IPS DF 6.9 (cell line): ENCODE measurements at regions not wholly inside any gene's neighbourhood (a gene's known extent, or its start where the extent isn't known, plus 50 kb on each side); places are given as distances from the start of the nearest gene placed in this dataset.

Experiments
- DNase-seq: peaks from one replicate; pipeline ENCODE4 v3.0.0-alpha.2; 2013; ENCODE audit warnings: low read depth, low spot score
- H3K27ac ChIP-seq: one replicate; pipeline ENCODE4 v1.5.1; 2013; ENCODE audit warnings: low read length, control low read depth
- H3K27me3 ChIP-seq: 2 replicates; pipeline ENCODE4 v1.6.1; 2013; ENCODE audit warnings: mild to moderate bottlenecking, low read length; ENCODE audit not compliant: control insufficient read depth, insufficient read depth
- H3K36me3 ChIP-seq: 2 replicates; pipeline ENCODE4 v1.6.1; 2013; ENCODE audit warnings: low read length; ENCODE audit not compliant: control insufficient read depth, insufficient read depth
- H3K4me1 ChIP-seq: 2 replicates; pipeline ENCODE4 v1.6.1; 2013; ENCODE audit warnings: low read length; ENCODE audit not compliant: control insufficient read depth, insufficient read depth
- H3K4me3 ChIP-seq: 2 replicates; pipeline ENCODE4 v1.5.1; 2013; ENCODE audit warnings: mild to moderate bottlenecking, low read length
- H3K9me3 ChIP-seq: 2 replicates; pipeline ENCODE4 v1.6.1; 2013; ENCODE audit warnings: low read length, inconsistent platforms; ENCODE audit not compliant: control insufficient read depth, insufficient read depth
- WGBS: extraction: QIAGEN DNeasy Blood & Tissue Kit; methylation state at CpG from one replicate; pipeline ENCODE4 v1.1.7; 2013; ENCODE audit warnings: mixed read lengths, missing lambda C conversion rate; ENCODE audit not compliant: insufficient read length, insufficient coverage; 5-methylcytosine and 5-hydroxymethylcytosine counted together

DNA sequence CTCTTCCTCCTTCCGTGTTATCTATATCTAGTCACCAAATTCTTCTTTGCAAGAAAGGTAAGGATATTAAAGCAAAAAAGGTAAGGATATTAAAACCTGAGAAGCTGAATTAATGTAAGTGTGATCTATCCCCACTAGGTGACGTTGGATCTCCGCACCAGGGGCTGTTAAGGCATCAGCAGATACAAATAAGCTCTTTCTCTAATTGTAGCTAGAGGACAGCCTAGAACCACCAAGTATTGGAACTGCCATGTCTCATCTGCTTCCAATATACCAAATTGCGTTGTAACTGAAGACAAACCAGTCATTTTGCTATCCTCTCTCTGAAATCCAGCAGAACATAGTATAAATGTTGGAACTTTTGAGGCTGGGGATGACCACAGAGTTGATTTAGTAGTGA, 471.2 kb upstream of the TGFBR2 start:
- no peaks in the 10 kb centered on the region for H3K9me3 ChIP-seq
- H3K27ac ChIP-seq, result no peak overlapping the region
- no peaks in the 10 kb centered on the region for H3K27me3 ChIP-seq
- H3K36me3 ChIP-seq, result no peaks in the 10 kb centered on the region
- no CpG with 5 or more reads among the region's 4 CpGs for WGBS
- DNase-seq, result no peak
- no peaks in the 10 kb centered on the region for H3K4me1 ChIP-seq
- H3K4me3 ChIP-seq, result no peak overlapping the region

DNA sequence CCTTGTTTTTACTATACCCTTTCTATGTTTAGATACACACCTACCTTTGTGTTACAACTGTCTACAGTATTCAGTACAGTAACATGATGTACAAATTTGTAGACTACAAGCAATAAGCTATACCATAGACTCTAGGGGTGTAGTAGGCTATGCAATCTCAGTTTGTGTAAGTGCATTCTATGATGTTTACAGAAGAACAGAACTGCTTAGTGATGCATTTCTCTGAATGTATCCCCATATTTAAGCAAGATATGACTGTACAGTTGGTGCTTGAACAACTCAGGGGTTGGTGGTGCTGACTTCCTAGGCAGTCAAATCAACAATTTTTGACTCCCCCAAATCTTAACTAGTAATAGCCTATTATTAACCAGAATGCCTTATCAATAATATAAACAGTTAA, 467.1 kb upstream of the TGFBR2 start:
- Histone ChIP-seq H3K9me3 (no peaks in the 10 kb centered on the region), H3K4me1 (no peaks in the 10 kb centered on the region), H3K4me3 (no peak overlapping the region), H3K27me3 (no peaks in the 10 kb centered on the region), H3K36me3 (no peaks in the 10 kb centered on the region), H3K27ac (no peak overlapping the region)
- no peak for DNase-seq

DNA sequence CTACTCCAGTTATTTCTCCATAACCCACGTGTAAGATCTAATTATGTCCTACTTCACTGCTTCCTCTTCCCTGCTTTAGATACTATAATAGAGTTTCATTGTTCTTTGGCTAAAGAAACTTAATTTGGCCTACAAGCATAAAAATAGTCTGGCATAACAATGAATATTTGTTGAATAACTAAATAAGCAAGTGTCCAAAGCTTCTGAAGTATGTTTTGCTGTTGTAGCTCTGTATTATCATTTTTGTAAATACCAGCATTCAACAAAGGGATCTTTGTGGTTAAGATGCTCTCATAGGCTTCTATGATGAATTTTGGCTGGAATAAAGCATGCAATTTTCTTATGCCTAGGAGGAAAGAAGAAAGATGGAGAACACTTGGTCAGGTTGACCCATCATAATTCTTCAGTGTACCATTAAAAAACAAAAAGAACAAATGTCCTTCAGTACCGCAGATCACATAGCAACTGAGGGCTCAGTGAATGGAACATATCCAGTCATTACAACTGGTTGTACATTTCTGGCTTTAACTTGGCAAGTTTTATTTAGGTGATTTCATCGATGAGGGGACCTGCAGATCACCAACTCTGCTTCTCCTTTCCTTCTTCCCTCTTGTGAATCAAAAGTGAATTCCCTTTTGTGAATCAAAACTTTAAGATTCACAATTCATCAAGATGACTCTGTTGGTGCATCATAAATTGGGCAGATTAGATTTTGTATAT, 465.9 kb upstream of the TGFBR2 start:
- H3K27ac ChIP-seq, result no peak overlapping the region
- H3K27me3 ChIP-seq, result no peaks in the 10 kb centered on the region
- H3K4me1 ChIP-seq, result no peaks in the 10 kb centered on the region
- H3K36me3 ChIP-seq, result no peaks in the 10 kb centered on the region
- no peak overlapping the region for H3K4me3 ChIP-seq
- DNase-seq, result no peak
- WGBS, result no CpG with 5 or more reads among the region's 3 CpGs
- H3K9me3 ChIP-seq, result no peaks in the 10 kb centered on the region

DNA sequence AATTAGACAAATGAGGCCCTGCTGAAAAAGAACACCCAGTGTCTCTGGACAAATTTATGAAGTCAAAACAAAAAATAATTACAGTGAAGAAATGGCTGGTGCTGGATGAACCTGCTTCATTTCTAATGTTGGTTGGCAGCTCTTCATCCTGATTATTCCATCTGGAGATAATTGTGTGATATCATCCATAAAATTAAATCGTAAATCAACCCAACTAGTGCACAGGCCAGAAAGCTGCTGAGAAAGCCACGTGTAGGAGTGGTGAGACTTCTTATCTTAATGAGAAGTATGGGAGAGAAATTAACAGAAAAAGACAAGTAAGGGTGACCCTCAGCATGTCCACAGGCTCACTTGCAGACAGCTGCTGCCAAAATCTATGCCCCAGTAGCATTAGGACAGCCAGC, 465.2 kb upstream of the TGFBR2 start:
- no CpG with 5 or more reads among the region's 2 CpGs for WGBS
- Histone ChIP-seq H3K27me3 (no peaks in the 10 kb centered on the region), H3K36me3 (no peaks in the 10 kb centered on the region), H3K4me1 (no peaks in the 10 kb centered on the region), H3K4me3 (no peak overlapping the region), H3K9me3 (no peaks in the 10 kb centered on the region), H3K27ac (no peak overlapping the region)
- no peak for DNase-seq

DNA sequence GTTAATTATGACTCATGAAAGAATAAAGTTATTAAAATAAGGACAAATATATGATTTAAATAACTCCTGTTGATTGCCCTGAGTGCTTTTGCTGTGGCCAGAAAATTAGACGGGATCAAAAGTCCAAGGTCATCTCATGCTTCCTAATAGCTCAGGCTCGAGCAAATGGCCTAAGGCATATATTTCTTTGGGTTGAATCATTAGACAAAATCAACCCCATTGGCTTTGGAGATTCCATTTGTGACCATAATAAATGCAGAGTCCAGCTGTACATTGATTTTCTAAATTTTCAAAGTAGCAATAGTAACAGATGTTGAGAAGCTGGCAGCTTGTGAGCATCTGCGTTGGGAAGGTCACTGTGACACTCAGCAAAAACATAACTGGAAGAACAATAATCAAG, 464.5 kb upstream of the TGFBR2 start:
- H3K27me3 ChIP-seq, result no peaks in the 10 kb centered on the region
- H3K36me3 ChIP-seq, result no peaks in the 10 kb centered on the region
- no peak overlapping the region for H3K4me3 ChIP-seq
- no CpG with 5 or more reads among the region's 3 CpGs for WGBS
- no peaks in the 10 kb centered on the region for H3K4me1 ChIP-seq
- DNase-seq, result no peak
- no peak overlapping the region for H3K27ac ChIP-seq
- H3K9me3 ChIP-seq, result no peaks in the 10 kb centered on the region

DNA sequence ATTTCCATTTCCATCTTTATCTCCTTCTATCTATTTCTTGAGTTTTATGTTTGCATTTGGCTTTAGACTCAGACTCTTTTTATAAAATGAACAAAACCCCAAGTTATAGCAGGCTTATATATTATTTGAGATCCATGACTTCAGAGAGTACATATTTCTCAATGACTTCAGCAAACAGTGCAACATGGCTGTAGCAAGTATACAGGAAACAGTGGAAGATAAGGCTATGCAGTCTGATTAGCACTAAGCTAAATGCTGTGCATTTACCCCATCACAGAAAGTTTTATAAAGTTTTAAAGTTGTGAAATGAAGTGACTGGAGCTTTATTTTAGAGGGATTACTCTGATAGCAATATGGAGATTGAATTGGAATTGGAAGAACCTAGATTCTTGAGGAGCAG, 463.5 kb upstream of the TGFBR2 start:
- H3K4me3 ChIP-seq, result no peak overlapping the region
- no peaks in the 10 kb centered on the region for H3K9me3 ChIP-seq
- no peak overlapping the region for H3K27ac ChIP-seq
- H3K27me3 ChIP-seq, result no peaks in the 10 kb centered on the region
- no peaks in the 10 kb centered on the region for H3K4me1 ChIP-seq
- DNase-seq, result no peak
- no peaks in the 10 kb centered on the region for H3K36me3 ChIP-seq

DNA sequence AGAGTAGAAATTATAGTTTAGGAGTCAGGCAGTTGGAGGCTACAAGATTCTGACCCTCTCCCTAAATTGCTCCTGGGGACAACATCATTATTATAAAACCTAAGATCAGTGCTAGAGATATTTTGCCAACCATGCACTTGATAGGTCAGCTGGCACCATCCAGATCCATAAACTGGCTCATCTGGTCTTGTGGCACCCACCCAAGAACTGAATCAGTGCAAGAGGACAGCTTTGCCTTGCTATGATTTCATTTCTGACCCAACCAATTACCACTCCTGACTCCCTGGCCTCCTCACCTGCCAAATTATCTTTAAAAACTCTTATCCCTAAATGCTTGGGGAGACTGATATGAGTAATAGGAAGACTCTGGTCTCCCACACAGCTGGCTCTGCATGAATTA, 461.1 kb upstream of the TGFBR2 start:
- no peaks in the 10 kb centered on the region for H3K36me3 ChIP-seq
- no peaks in the 10 kb centered on the region for H3K9me3 ChIP-seq
- no peaks in the 10 kb centered on the region for H3K27me3 ChIP-seq
- no peak for DNase-seq
- H3K4me3 ChIP-seq, result no peak overlapping the region
- H3K4me1 ChIP-seq, result no peaks in the 10 kb centered on the region
- H3K27ac ChIP-seq, result no peak overlapping the region

DNA sequence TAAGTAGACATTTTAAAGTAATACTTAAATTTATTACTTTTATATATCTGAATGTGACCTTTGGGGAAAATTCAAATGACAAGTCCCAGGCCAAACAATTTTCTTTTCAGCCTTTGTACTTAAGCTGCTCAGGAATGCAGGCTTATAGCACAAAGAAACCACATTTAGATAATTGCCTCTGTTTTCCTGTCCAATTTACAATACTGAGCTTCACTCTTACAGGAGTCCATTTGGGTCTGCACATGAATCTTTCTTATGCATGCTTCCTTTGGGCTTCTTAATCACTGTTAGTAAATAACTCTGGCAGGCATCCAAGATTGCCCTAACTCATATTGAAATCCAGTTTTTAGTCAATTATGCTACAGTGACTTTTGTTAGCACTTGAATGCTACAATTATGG, 459.4 kb upstream of the TGFBR2 start:
- H3K9me3 ChIP-seq, result no peaks in the 10 kb centered on the region
- no peaks in the 10 kb centered on the region for H3K36me3 ChIP-seq
- H3K27ac ChIP-seq, result no peak overlapping the region
- H3K4me1 ChIP-seq, result no peaks in the 10 kb centered on the region
- no peaks in the 10 kb centered on the region for H3K27me3 ChIP-seq
- no peak for DNase-seq
- H3K4me3 ChIP-seq, result no peak overlapping the region

DNA sequence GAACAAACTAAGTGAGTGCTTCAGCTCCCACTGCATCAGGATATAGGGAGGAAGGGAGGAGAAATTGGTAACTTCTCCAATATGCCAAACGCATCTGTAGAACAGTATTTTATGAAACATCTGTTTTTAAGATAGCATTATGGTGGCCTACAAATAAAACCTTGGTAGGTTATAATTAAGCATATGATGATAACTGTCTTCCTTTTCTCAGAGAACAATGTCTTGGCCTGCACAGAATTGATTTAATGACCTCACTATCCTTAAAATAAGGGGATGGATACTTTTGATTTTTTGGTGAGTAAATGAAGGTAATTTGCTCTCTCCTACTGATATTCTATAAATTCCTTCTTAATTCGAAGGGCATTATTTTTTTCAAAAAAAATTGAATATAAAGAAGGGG, 451.5 kb upstream of the TGFBR2 start:
- no peak for DNase-seq
- Histone ChIP-seq H3K27me3 (no peaks in the 10 kb centered on the region), H3K36me3 (no peaks in the 10 kb centered on the region), H3K9me3 (no peaks in the 10 kb centered on the region), H3K4me3 (no peak overlapping the region), H3K27ac (no peak overlapping the region), H3K4me1 (no peaks in the 10 kb centered on the region)
- no CpG with 5 or more reads among the region's 2 CpGs for WGBS

DNA sequence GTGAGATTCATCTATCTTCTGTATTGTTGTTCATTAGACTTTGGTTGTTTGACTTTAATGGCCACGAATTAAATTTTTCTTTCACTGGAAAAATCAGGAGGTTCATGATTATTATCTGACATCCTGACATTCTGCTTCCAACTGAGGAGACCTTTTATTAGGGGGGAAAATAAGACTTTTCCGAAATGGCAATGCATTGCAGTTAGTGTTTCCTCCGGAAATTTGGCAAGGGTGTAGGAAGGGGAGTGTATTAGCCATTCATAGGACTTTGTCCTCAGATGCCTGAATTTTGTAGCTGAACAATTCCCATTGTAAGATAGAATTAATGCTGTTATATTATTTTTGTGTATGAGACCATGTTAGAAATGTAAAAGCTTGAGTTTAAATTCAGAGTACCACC, 450.6 kb upstream of the TGFBR2 start:
- no peaks in the 10 kb centered on the region for H3K9me3 ChIP-seq
- H3K27me3 ChIP-seq, result no peaks in the 10 kb centered on the region
- H3K27ac ChIP-seq, result no peak overlapping the region
- DNase-seq, result no peak
- H3K36me3 ChIP-seq, result no peaks in the 10 kb centered on the region
- no CpG with 5 or more reads among the region's 3 CpGs for WGBS
- no peaks in the 10 kb centered on the region for H3K4me1 ChIP-seq
- no peak overlapping the region for H3K4me3 ChIP-seq

DNA sequence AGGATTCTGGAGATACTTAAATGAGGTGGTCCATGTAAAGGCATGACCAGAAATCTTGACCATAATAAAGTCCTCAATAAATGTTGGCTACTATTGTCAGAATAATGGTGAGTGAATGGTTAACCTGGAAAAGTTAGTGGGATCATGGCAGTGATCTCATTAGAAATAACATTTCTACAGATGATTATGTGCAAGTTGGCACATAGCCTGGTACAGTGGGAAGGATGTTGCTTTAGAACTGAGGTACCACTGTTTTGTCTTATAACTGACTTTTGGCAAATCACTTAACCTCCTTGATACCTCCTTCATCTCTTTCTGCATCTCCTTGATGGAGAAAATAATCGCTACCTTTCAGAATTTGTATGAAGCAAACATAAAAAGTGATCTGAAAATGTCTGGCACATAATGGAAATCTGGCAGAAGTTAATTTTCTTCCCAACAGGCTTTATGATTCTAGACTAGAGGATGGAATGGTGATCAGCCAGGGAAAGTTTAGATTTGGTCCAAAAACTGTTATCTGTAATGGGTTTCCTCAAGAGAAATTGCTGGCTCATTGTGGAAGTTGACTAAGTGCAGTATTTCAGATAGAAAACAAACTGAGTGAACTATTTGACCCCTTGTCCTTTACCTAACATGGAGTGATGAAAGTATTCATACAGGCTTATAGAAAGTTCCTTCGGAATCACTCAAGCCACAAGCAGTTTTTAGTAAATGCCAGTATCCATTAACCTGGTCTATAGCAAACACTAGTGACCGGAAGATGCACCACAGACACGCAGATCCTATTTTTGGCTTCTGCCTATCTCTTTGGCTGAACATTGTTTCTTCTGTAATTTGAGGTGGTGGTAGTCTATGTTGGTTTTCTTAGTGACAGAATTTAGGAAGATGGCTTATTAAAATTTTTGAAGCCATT, 449.6 kb upstream of the TGFBR2 start:
- DNase-seq, result no peak
- no peak overlapping the region for H3K4me3 ChIP-seq
- H3K36me3 ChIP-seq, result no peaks in the 10 kb centered on the region
- H3K27ac ChIP-seq, result no peak overlapping the region
- no CpG with 5 or more reads among the region's 4 CpGs for WGBS
- no peaks in the 10 kb centered on the region for H3K4me1 ChIP-seq
- no peaks in the 10 kb centered on the region for H3K27me3 ChIP-seq
- H3K9me3 ChIP-seq, result no peaks in the 10 kb centered on the region
